Uterus (tissue), 3 donors: ENCODE measurements at regions not wholly inside any gene's neighbourhood (a gene's known extent, or its start where the extent isn't known, plus 50 kb on each side); places are given as distances from the start of the nearest gene placed in this dataset.
"Not testable (repeated sequence)": the region's sequence is repeated elsewhere in the genome, so short reads cannot be mapped to it uniquely, and the experiment has no call there.

Source experiments
- DNase-seq, 2 donors: peaks; one replicate each; pipeline ENCODE4 v3.0.0-alpha.2; 2019 to 2020
- H3K27ac ChIP-seq, 2 donors: fragments of 200-600 bp; sonication (generic); 1 replicate in 1 of 2; 2 replicates in 1 of 2; pipeline ENCODE4 v1.5.1; 2016 to 2018
- H3K27me3 ChIP-seq, 2 donors: fragments of 200-600 bp; sonication (generic); one replicate each; pipeline ENCODE4 v1.5.1; 2018 to 2019; ENCODE audit warnings: control low read depth in 1 of 2
- H3K36me3 ChIP-seq, 2 donors: fragments of 200-600 bp; sonication (generic); one replicate each; pipeline ENCODE4 v1.5.1; 2019; ENCODE audit warnings: control low read depth in 1 of 2
- H3K4me1 ChIP-seq, 2 donors: fragments of 200-600 bp; sonication (generic); one replicate each; pipeline ENCODE4 v1.5.1; 2018 to 2019; ENCODE audit warnings: control low read depth in 1 of 2
- H3K4me3 ChIP-seq, 2 donors: fragments of 200-600 bp; sonication (generic); 1 replicate in 1 of 2; 2 replicates in 1 of 2; pipeline ENCODE4 v1.5.1; 2018 to 2019; ENCODE audit warnings: mild to moderate bottlenecking in 1 of 2
- H3K9me3 ChIP-seq, 2 donors: fragments of 200-600 bp; sonication (generic); one replicate each; pipeline ENCODE4 v1.5.1; 2019; ENCODE audit warnings: control low read depth in 1 of 2
- CTCF ChIP-seq, 4 experiments: fragments of 200-600 bp in 2 of 4; fragments of 450-650 bp in 2 of 4; sonication (generic) in 2 of 4; IDR thresholded peaks; one replicate each; pipeline ENCODE4 v1.5.1; 2016 to 2019; ENCODE audit warnings: antibody characterized with exemption in 4 of 4, mild to moderate bottlenecking in 2 of 4, moderate library complexity in 1 of 4
- POLR2A ChIP-seq, 2 donors: fragments of 450-650 bp; IDR thresholded peaks; one replicate each; pipeline ENCODE4 v1.6.1; 2016; ENCODE audit warnings: antibody characterized with exemption in 2 of 2, mild to moderate bottlenecking in 1 of 2, moderate library complexity in 1 of 2
- intact Hi-C: fragments of 100-400 bp; cut with DNase I; formaldehyde crosslinking; loops from one replicate; pipeline ENCODE4 v1.15.1; 2023; ENCODE audit warnings: low total_unique reads
- donor health status: DM: yes; HTN: yes; CAD: no.

- Histone ChIP-seq H3K9me3 (no peaks in the 10 kb centered on the region), H3K4me3 (no peak overlapping the region), H3K4me1 (no peaks in the 10 kb centered on the region), H3K27me3 (no peaks in the 10 kb centered on the region), H3K27ac (no peak overlapping the region), H3K36me3 (no peaks in the 10 kb centered on the region)
- DNase-seq: no peak
- TF ChIP-seq POLR2A (IDR thresholded peaks at IDR 0.05) (no peak), CTCF (IDR thresholded peaks at IDR 0.05) (no peak)
- intact Hi-C loops: no loop called here
These were observed 59.9 kb upstream of the FAM241A start for GRCh38 chr4:112085156-112086035.

- intact Hi-C loops: no loop called here
- TF ChIP-seq CTCF (IDR thresholded peaks at IDR 0.05) (no peak), POLR2A (IDR thresholded peaks at IDR 0.05) (no peak)
- Histone ChIP-seq H3K9me3 (no peaks in the 10 kb centered on the region), H3K27me3 (no peaks in the 10 kb centered on the region), H3K27ac (no peak overlapping the region), H3K4me1 (no peaks in the 10 kb centered on the region), H3K36me3 (no peaks in the 10 kb centered on the region), H3K4me3 (no peak overlapping the region)
- DNase-seq: no peak
These were observed 59.2 kb upstream of the FAM241A start for GRCh38 chr4:112086036-112086434.

GRCh38 chr4:112086661-112087060 lies 58.6 kb upstream of the FAM241A start:
- DNase-seq, H3K27ac ChIP-seq, H3K9me3 ChIP-seq, H3K27me3 ChIP-seq, H3K4me3 ChIP-seq, intact Hi-C loops, H3K36me3 ChIP-seq, H3K4me1 ChIP-seq: not testable (repeated sequence)

GRCh38 chr4:112092330-112092729 lies 52.9 kb upstream of the FAM241A start:
- intact Hi-C loops, H3K27me3 ChIP-seq, H3K27ac ChIP-seq, H3K9me3 ChIP-seq, H3K4me1 ChIP-seq, H3K4me3 ChIP-seq, DNase-seq, H3K36me3 ChIP-seq: not testable (repeated sequence)

- DNase-seq: no peak
- no peaks in the 10 kb centered on the region for H3K4me1 ChIP-seq
- TF ChIP-seq CTCF (IDR thresholded peaks at IDR 0.05) (no peak), POLR2A (IDR thresholded peaks at IDR 0.05) (no peak)
- no peaks in the 10 kb centered on the region for H3K36me3 ChIP-seq
- intact Hi-C loops: no loop called here
- no peak overlapping the region for H3K4me3 ChIP-seq
- no peak overlapping the region for H3K27ac ChIP-seq
- H3K27me3 ChIP-seq: no peaks in the 10 kb centered on the region
- no peaks in the 10 kb centered on the region for H3K9me3 ChIP-seq
These were observed 51.5 kb upstream of the FAM241A start for GRCh38 chr4:112093636-112094202.

GRCh38 chr4:112094330-112094729 lies 50.9 kb upstream of the FAM241A start:
- no peaks in the 10 kb centered on the region for H3K36me3 ChIP-seq
- no peak overlapping the region for H3K27ac ChIP-seq
- no peak for DNase-seq
- TF ChIP-seq CTCF (IDR thresholded peaks at IDR 0.05) (no peak), POLR2A (IDR thresholded peaks at IDR 0.05) (no peak)
- no peak overlapping the region for H3K4me3 ChIP-seq
- H3K9me3 ChIP-seq: no peaks in the 10 kb centered on the region
- no peaks in the 10 kb centered on the region for H3K4me1 ChIP-seq
- H3K27me3 ChIP-seq: no peaks in the 10 kb centered on the region
- intact Hi-C loops: no loop called here
